H9 (cell line): ENCODE measurements at regions not wholly inside any gene's neighbourhood (a gene's known extent, or its start where the extent isn't known, plus 50 kb on each side); places are given as distances from the start of the nearest gene placed in this dataset.

Experiments
- DNase-seq: peaks from one replicate; pipeline ENCODE4 v3.0.0-alpha.2; 2017
- H2AFZ ChIP-seq: one replicate; pipeline ENCODE4 v1.6.1; 2013; ENCODE audit warnings: mild to moderate bottlenecking, low read length, control low read depth, moderate library complexity
- H2AK5ac ChIP-seq: 2 replicates; pipeline ENCODE4 v1.6.1; 2013; ENCODE audit warnings: low read length, control low read depth, mixed read lengths; ENCODE audit not compliant: insufficient read length
- H2BK120ac ChIP-seq: one replicate; pipeline ENCODE4 v1.6.1; 2013; ENCODE audit warnings: low read depth, mild to moderate bottlenecking, low read length, control low read depth, inconsistent platforms; ENCODE audit not compliant: poor library complexity, severe bottlenecking
- H2BK12ac ChIP-seq: 2 replicates; pipeline ENCODE4 v1.6.1; 2013; ENCODE audit warnings: low read length, control low read depth, mixed read lengths, low read depth; ENCODE audit not compliant: insufficient read length
- H2BK15ac ChIP-seq: 2 replicates; pipeline ENCODE4 v1.6.1; 2013; ENCODE audit warnings: low read depth, low read length, control low read depth
- H2BK20ac ChIP-seq: one replicate; pipeline ENCODE4 v1.6.1; 2013; ENCODE audit warnings: low read depth, mild to moderate bottlenecking, low read length, control low read depth, inconsistent platforms; ENCODE audit not compliant: poor library complexity, severe bottlenecking
- H2BK5ac ChIP-seq: 2 replicates; pipeline ENCODE4 v1.6.1; 2013; ENCODE audit warnings: low read length, control low read depth, mixed read lengths; ENCODE audit not compliant: insufficient read length
- H3K14ac ChIP-seq: 2 replicates; pipeline ENCODE4 v1.6.1; 2013; ENCODE audit warnings: low read length, control low read depth; ENCODE audit not compliant: insufficient read depth
- H3K18ac ChIP-seq: 2 replicates; pipeline ENCODE4 v1.6.1; 2013; ENCODE audit warnings: low read depth, mild to moderate bottlenecking, mixed read lengths, low read length, control low read depth; ENCODE audit not compliant: insufficient read length
- H3K23ac ChIP-seq: 2 replicates; pipeline ENCODE4 v1.6.1; 2013; ENCODE audit warnings: low read length, control low read depth, mixed read lengths, low read depth; ENCODE audit not compliant: insufficient read length
- H3K23me2 ChIP-seq: 2 replicates; pipeline ENCODE4 v1.6.1; 2013; ENCODE audit warnings: low read depth, mild to moderate bottlenecking, mixed read lengths, low read length, control low read depth; ENCODE audit not compliant: insufficient read length, poor library complexity, severe bottlenecking
- H3K27ac ChIP-seq: 2 replicates; pipeline ENCODE4 v1.5.1; 2013; ENCODE audit warnings: low read length, control low read depth, mixed read lengths, low read depth; ENCODE audit not compliant: insufficient read length
- H3K27me3 ChIP-seq: 2 replicates; pipeline ENCODE4 v1.6.1; 2013; ENCODE audit warnings: low read length, control low read depth, inconsistent platforms; ENCODE audit not compliant: insufficient read depth
- H3K4ac ChIP-seq: 2 replicates; pipeline ENCODE4 v1.6.1; 2013; ENCODE audit warnings: low read depth, mild to moderate bottlenecking, control low read depth, inconsistent platforms, low read length, moderate library complexity
- H3K4me1 ChIP-seq: 2 replicates; pipeline ENCODE4 v1.6.1; 2013; ENCODE audit warnings: low read length, control low read depth, inconsistent platforms; ENCODE audit not compliant: insufficient read depth
- H3K4me2 ChIP-seq: 2 replicates; pipeline ENCODE4 v1.6.1; 2013; ENCODE audit warnings: low read length, control low read depth, mixed read lengths; ENCODE audit not compliant: insufficient read length, insufficient read depth
- H3K56ac ChIP-seq: 2 replicates; pipeline ENCODE4 v1.6.1; 2013; ENCODE audit warnings: low read depth, mild to moderate bottlenecking, mixed read lengths, low read length, control low read depth; ENCODE audit not compliant: insufficient read length
- H3K79me1 ChIP-seq: 2 replicates; pipeline ENCODE4 v1.6.1; 2013; ENCODE audit warnings: low read depth, mild to moderate bottlenecking, moderate library complexity, low read length, control low read depth, inconsistent platforms; ENCODE audit not compliant: insufficient read depth, poor library complexity, severe bottlenecking
- H3K79me2 ChIP-seq: 2 replicates; pipeline ENCODE4 v1.6.1; 2013; ENCODE audit warnings: low read length, control low read depth, inconsistent platforms; ENCODE audit not compliant: insufficient read depth
- H3K9ac ChIP-seq: 2 replicates; pipeline ENCODE4 v1.6.1; 2013; ENCODE audit warnings: low read length, control low read depth, mixed read lengths; ENCODE audit not compliant: insufficient read length; ENCODE audit errors: extremely low read depth
- H3K9me3 ChIP-seq: one replicate; pipeline ENCODE4 v1.6.1; 2013; ENCODE audit warnings: low read depth, low read length, inconsistent platforms; ENCODE audit not compliant: control insufficient read depth
- H3T11ph ChIP-seq: one replicate; pipeline ENCODE4 v1.6.1; 2013; ENCODE audit warnings: mild to moderate bottlenecking, low read length, control low read depth, inconsistent platforms
- H4K20me1 ChIP-seq: one replicate; pipeline ENCODE4 v1.6.1; 2013; ENCODE audit not compliant: control insufficient read depth, insufficient read length, insufficient read depth
- H4K5ac ChIP-seq: 2 replicates; pipeline ENCODE4 v1.6.1; 2013; ENCODE audit warnings: low read depth, mild to moderate bottlenecking, mixed read lengths, low read length, control low read depth; ENCODE audit not compliant: insufficient read length
- H4K8ac ChIP-seq: replicated peaks from 2 replicates; pipeline ENCODE4 v1.6.1; 2013; ENCODE audit warnings: low read length, control low read depth, mixed read lengths, low read depth; ENCODE audit not compliant: insufficient read length
- H4K91ac ChIP-seq: 2 replicates; pipeline ENCODE4 v1.6.1; 2013; ENCODE audit warnings: low read depth, mild to moderate bottlenecking, moderate library complexity, mixed read lengths, low read length, control low read depth; ENCODE audit not compliant: insufficient read length
- H3K27ac Mint-ChIP-seq, 3 experiments: 2 replicates in 2 of 3; 3 replicates in 1 of 3; pipeline ENCODE4 v1.8.0; 2020 to 2021; ENCODE audit warnings: mixed read lengths in 3 of 3, mild to moderate bottlenecking in 1 of 3, moderate library complexity in 1 of 3
- H3K27me3 Mint-ChIP-seq: 2 replicates; pipeline ENCODE4 v1.8.0; 2021; ENCODE audit warnings: low read depth, mild to moderate bottlenecking, moderate library complexity, mixed read lengths
- H3K36me3 Mint-ChIP-seq, 3 experiments: 2 replicates in 2 of 3; 3 replicates in 1 of 3; pipeline ENCODE4 v1.8.0; 2020 to 2021; ENCODE audit warnings: low read depth in 3 of 3, mixed read lengths in 3 of 3; ENCODE audit not compliant: insufficient read depth in 1 of 3
- H3K4me1 Mint-ChIP-seq, 2 experiments: 2 replicates each; pipeline ENCODE4 v1.8.0; 2020; ENCODE audit warnings: mixed read lengths in 2 of 2
- H3K4me3 Mint-ChIP-seq, 2 experiments: 2 replicates in 1 of 2; 3 replicates in 1 of 2; pipeline ENCODE4 v1.8.0; 2020 to 2021; ENCODE audit warnings: mild to moderate bottlenecking in 2 of 2, mixed read lengths in 2 of 2, moderate library complexity in 1 of 2
- H3K9me3 Mint-ChIP-seq, 2 experiments: 2 replicates in 1 of 2; 3 replicates in 1 of 2; pipeline ENCODE4 v1.8.0; 2020; ENCODE audit warnings: mild to moderate bottlenecking in 2 of 2, mixed read lengths in 2 of 2, moderate library complexity in 1 of 2
- WGBS: extraction: QIAGEN DNeasy Blood & Tissue Kit; methylation state at CpG from one replicate; pipeline ENCODE4 v1.1.7; 2013; ENCODE audit warnings: missing lambda C conversion rate, low lambda C conversion rate, mixed read lengths; ENCODE audit not compliant: insufficient read length; ENCODE audit errors: extremely low coverage; 5-methylcytosine and 5-hydroxymethylcytosine counted together
- TF ChIP-seq, protein P1 (sequence below): fragments of 200-600 bp; sonication (generic); conservative IDR thresholded peaks from 3 replicates; pipeline ENCODE4 v1.8.0; 2021; ENCODE audit warnings: antibody characterized with exemption, mild to moderate bottlenecking

DNA sequence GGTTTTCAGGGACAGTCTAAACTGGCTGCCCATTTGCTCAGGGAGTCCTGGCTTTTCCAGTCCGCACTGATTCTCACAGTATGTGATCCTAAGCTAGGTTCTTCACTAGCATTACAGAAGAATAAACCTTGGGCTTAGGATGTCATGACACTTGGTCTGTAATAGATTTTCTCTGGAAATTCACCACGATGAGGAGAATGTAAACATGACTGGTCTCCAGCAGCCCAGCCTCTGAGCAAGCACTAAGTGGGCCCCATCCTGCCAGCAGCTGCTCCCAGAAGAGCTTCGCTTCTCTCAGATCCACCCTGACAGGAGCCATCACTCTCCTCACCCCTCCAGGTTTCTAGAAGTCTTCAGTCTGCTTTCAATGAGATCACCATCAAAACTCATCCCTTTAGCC is 103.7 kb upstream of the ZPBP start:
- H3K27me3 ChIP-seq, result no peaks in the 10 kb centered on the region
- H3K9me3 Mint-ChIP-seq, result no peaks in the 10 kb centered on the region
- no peaks in the 10 kb centered on the region for H3K79me1 ChIP-seq
- H2BK120ac ChIP-seq, result no peak overlapping the region
- no peak overlapping the region for H3K4me3 Mint-ChIP-seq
- WGBS, result no CpG with 5 or more reads among the region's 3 CpGs
- H2BK12ac ChIP-seq, result no peak overlapping the region
- H3K14ac ChIP-seq, result no peak overlapping the region
- peaks cover 5 to 9% of the 10 kb centered on the region in 2 experiments for H3K4me1 Mint-ChIP-seq
- no peaks in the 10 kb centered on the region for H3K79me2 ChIP-seq
- no peak overlapping the region for H2AK5ac ChIP-seq
- H4K91ac ChIP-seq, result no peak overlapping the region
- no peak overlapping the region for H3K23ac ChIP-seq
- TF ChIP-seq, protein P1, sequence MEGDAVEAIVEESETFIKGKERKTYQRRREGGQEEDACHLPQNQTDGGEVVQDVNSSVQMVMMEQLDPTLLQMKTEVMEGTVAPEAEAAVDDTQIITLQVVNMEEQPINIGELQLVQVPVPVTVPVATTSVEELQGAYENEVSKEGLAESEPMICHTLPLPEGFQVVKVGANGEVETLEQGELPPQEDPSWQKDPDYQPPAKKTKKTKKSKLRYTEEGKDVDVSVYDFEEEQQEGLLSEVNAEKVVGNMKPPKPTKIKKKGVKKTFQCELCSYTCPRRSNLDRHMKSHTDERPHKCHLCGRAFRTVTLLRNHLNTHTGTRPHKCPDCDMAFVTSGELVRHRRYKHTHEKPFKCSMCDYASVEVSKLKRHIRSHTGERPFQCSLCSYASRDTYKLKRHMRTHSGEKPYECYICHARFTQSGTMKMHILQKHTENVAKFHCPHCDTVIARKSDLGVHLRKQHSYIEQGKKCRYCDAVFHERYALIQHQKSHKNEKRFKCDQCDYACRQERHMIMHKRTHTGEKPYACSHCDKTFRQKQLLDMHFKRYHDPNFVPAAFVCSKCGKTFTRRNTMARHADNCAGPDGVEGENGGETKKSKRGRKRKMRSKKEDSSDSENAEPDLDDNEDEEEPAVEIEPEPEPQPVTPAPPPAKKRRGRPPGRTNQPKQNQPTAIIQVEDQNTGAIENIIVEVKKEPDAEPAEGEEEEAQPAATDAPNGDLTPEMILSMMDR, result no peak
- no peak overlapping the region for H3K9ac ChIP-seq
- no peak overlapping the region for H3K18ac ChIP-seq
- no peak overlapping the region for H2AFZ ChIP-seq
- no peak overlapping the region for H3K56ac ChIP-seq
- H4K20me1 ChIP-seq, result no peaks in the 10 kb centered on the region
- peaks cover 6% of the 10 kb centered on the region for H3K27me3 Mint-ChIP-seq
- H3T11ph ChIP-seq, result no peak overlapping the region
- no peaks in the 10 kb centered on the region for H3K4me1 ChIP-seq
- no peak overlapping the region for H2BK5ac ChIP-seq
- no peak overlapping the region for H3K4me2 ChIP-seq
- no peak overlapping the region for H2BK20ac ChIP-seq
- H2BK15ac ChIP-seq, result no peak overlapping the region
- no peaks in the 10 kb centered on the region for H3K23me2 ChIP-seq
- H3K27ac Mint-ChIP-seq, result peak overlapping the region in 1 of 3 experiments; percentile 70; a peak in 1 of 7 replicates
- H3K4ac ChIP-seq, result no peak overlapping the region
- no peak overlapping the region for H3K27ac ChIP-seq
- no peaks in the 10 kb centered on the region for H3K36me3 Mint-ChIP-seq
- DNase-seq, result no peak
- H4K8ac ChIP-seq, result no peak overlapping the region
- H3K9me3 ChIP-seq, result no peaks in the 10 kb centered on the region
- H4K5ac ChIP-seq, result no peak overlapping the region
